ENCODE measurements at regions not wholly inside any gene's neighbourhood (a gene's known extent, or its start where the extent isn't known, plus 50 kb on each side); places are given as distances from the start of the nearest gene placed in this dataset.
"Not testable (repeated sequence)": the region's sequence is repeated elsewhere in the genome, so short reads cannot be mapped to it uniquely, and the experiment has no call there.

- no peaks in the 10 kb centered on the region for H3K9me3 ChIP-seq
- no peaks in the 10 kb centered on the region for H3K36me3 ChIP-seq
- no peaks in the 10 kb centered on the region for H3K27me3 ChIP-seq
- no peak for DNase-seq
- TF ChIP-seq CTCF (IDR thresholded peaks at IDR 0.05; ENCODE audit: low read depth, low read length): no peak
- no peaks in the 10 kb centered on the region for H3K4me1 ChIP-seq
- no peak overlapping the region for H3K4me3 ChIP-seq (ENCODE audit: low read depth, low read length)
These were observed 108.8 kb upstream of the TSPAN8 start for GRCh38 chr12:71266606-71267005.

GRCh38 chr12:71265731-71266130 lies 107.9 kb upstream of the TSPAN8 start:
- DNase-seq; H3K9me3 ChIP-seq; H3K36me3 ChIP-seq; H3K4me1 ChIP-seq; H3K27me3 ChIP-seq; H3K4me3 ChIP-seq (ENCODE audit: low read depth, low read length): not testable (repeated sequence)

- no peak overlapping the region for H3K4me3 ChIP-seq (ENCODE audit: low read depth, low read length)
- H3K9me3 ChIP-seq: no peaks in the 10 kb centered on the region
- no peak for DNase-seq
- no peaks in the 10 kb centered on the region for H3K4me1 ChIP-seq
- H3K36me3 ChIP-seq: no peaks in the 10 kb centered on the region
- no peaks in the 10 kb centered on the region for H3K27me3 ChIP-seq
- no peak for TF ChIP-seq CTCF (IDR thresholded peaks at IDR 0.05; ENCODE audit: low read depth, low read length)
These were observed 104.7 kb upstream of the TSPAN8 start for GRCh38 chr12:71262466-71262865.

GRCh38 chr12:71252473-71252872 lies 94.7 kb upstream of the TSPAN8 start:
- no peak for DNase-seq
- H3K9me3 ChIP-seq: no peaks in the 10 kb centered on the region
- no peaks in the 10 kb centered on the region for H3K36me3 ChIP-seq
- no peaks in the 10 kb centered on the region for H3K4me1 ChIP-seq
- no peaks in the 10 kb centered on the region for H3K27me3 ChIP-seq
- no peak overlapping the region for H3K4me3 ChIP-seq (ENCODE audit: low read depth, low read length)
- TF ChIP-seq CTCF (IDR thresholded peaks at IDR 0.05; ENCODE audit: low read depth, low read length): no peak

- H3K4me1 ChIP-seq: no peaks in the 10 kb centered on the region
These were observed 92.4 kb upstream of the TSPAN8 start for GRCh38 chr12:71250166-71250565.

GRCh38 chr12:71243370-71243769 lies 85.6 kb upstream of the TSPAN8 start:
- TF ChIP-seq CTCF (IDR thresholded peaks at IDR 0.05; ENCODE audit: low read depth, low read length): no peak

More at GRCh38 chr12:71250166-71250565, 92.4 kb upstream of the TSPAN8 start:
- Histone ChIP-seq H3K36me3 (no peaks in the 10 kb centered on the region), H3K9me3 (no peaks in the 10 kb centered on the region), H3K27me3 (no peaks in the 10 kb centered on the region), H3K4me3 (ENCODE audit: low read depth, low read length) (no peak overlapping the region)
- no peak for DNase-seq
- no peak for TF ChIP-seq CTCF (IDR thresholded peaks at IDR 0.05; ENCODE audit: low read depth, low read length)

GRCh38 chr12:71242511-71242910 lies 84.7 kb upstream of the TSPAN8 start:
- Histone ChIP-seq H3K36me3 (no peaks in the 10 kb centered on the region), H3K4me3 (ENCODE audit: low read depth, low read length) (no peak overlapping the region), H3K4me1 (no peaks in the 10 kb centered on the region), H3K9me3 (no peaks in the 10 kb centered on the region), H3K27me3 (no peaks in the 10 kb centered on the region)
- no peak for DNase-seq
- TF ChIP-seq CTCF (IDR thresholded peaks at IDR 0.05; ENCODE audit: low read depth, low read length): no peak

More at GRCh38 chr12:71243370-71243769, 85.6 kb upstream of the TSPAN8 start:
- no peak overlapping the region for H3K4me3 ChIP-seq (ENCODE audit: low read depth, low read length)
- H3K27me3 ChIP-seq: no peaks in the 10 kb centered on the region
- H3K4me1 ChIP-seq: no peaks in the 10 kb centered on the region
- no peaks in the 10 kb centered on the region for H3K9me3 ChIP-seq
- no peaks in the 10 kb centered on the region for H3K36me3 ChIP-seq
- DNase-seq: no peak

Data from BE2C (cell line).